GM12892 (cell line): ENCODE measurements at regions not wholly inside any gene's neighbourhood (a gene's known extent, or its start where the extent isn't known, plus 50 kb on each side); places are given as distances from the start of the nearest gene placed in this dataset.

Experiments used
- POLR2A ChIP-seq: IDR thresholded peaks from 2 replicates; pipeline ENCODE4 v1.6.1; 2011; ENCODE audit warnings: low read depth, low read length, control low read depth
- POLR2AphosphoS5 ChIP-seq: IDR thresholded peaks from 2 replicates; pipeline ENCODE4 v1.6.1; 2011; ENCODE audit warnings: low read depth, low read length, control low read depth

- TF ChIP-seq POLR2A (no peak), POLR2AphosphoS5 (no peak)
Measured at GRCh38 chr2:144890828-144891227, 370.9 kb upstream of the ZEB2 start.
